ENCODE measurements at regions not wholly inside any gene's neighbourhood (a gene's known extent, or its start where the extent isn't known, plus 50 kb on each side); places are given as distances from the start of the nearest gene placed in this dataset.

GRCh38 chr4:116930329-116930728 lies 155.0 kb downstream of the TRAM1L1 start:
- Histone ChIP-seq H3K4me3 (ENCODE audit: low read length) (no peak overlapping the region), H3K4me1 (ENCODE audit: insufficient read depth, low read length) (no peaks in the 10 kb centered on the region), H3K36me3 (ENCODE audit: insufficient read depth, low read length) (no peaks in the 10 kb centered on the region), H3K27me3 (ENCODE audit: control insufficient read depth in 1 of 2, insufficient read depth in 2 of 2, low read length in 2 of 2) (no peaks in the 10 kb centered on the region), H3K27ac (ENCODE audit: low read depth in 1 of 2, low read length in 2 of 2) (no peak overlapping the region), H3K9me3 (ENCODE audit: control insufficient read depth in 1 of 2, insufficient read depth in 1 of 2, low read length in 2 of 2) (peaks cover 0 to 9% of the 10 kb centered on the region in 2 experiments)
- no peaks in the 10 kb centered on the region for H3K36me3 Mint-ChIP-seq (ENCODE audit: low read depth)
- H3K4me1 Mint-ChIP-seq (ENCODE audit: low read depth): no peaks in the 10 kb centered on the region
- no peak overlapping the region for H3K4me3 Mint-ChIP-seq
- intact Hi-C loops (cut with DNase I, micrococcal nuclease): no loop called here
- no peak overlapping the region for H3K27ac Mint-ChIP-seq
- DNase-seq: no peak
- H3K9me3 Mint-ChIP-seq: peaks cover 3% of the 10 kb centered on the region
- ChIA-PET POLR2A (no interaction called here), CTCF (no interaction called here)
- no peaks in the 10 kb centered on the region for H3K27me3 Mint-ChIP-seq
- TF ChIP-seq CTCF (IDR thresholded peaks at IDR 0.05): no peak
- ATAC-seq (ENCODE audit: poor library complexity): no peak

DNA sequence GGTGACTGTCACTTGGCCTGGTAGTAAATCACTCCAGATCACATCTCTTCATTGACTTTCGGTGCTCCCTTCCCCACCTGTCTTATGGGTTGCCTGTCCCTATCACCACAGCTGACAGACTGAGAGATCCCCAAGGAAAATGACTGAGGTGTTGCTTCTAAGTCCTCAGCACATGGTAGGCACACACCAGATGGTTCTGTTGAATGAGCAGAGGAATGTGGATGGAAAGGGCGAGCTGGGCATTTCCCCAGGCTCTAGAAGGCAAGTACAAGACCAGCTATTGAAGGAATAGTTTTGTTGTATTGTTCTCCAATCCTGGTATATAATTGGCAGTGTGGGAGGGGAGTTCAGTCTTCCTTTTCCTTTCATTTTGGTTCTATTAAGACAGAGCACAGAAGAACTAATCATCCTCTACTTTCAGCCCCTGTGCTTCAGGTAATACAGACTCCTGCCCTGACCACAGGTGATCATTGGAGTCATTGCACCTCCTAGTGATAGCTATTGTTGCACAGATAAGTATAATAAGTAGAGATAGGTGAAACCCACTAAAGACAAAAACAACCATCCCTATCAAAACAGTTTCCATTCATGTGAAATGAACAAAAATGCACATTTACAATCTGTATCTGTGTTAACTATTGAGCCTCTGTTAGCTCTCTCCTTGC lies 158.6 kb downstream of the TRAM1L1 start:
- no peak for DNase-seq
- Mint-ChIP-seq H3K4me3 (no peak overlapping the region), H3K36me3 (ENCODE audit: low read depth) (no peaks in the 10 kb centered on the region), H3K27me3 (peaks cover 5% of the 10 kb centered on the region), H3K4me1 (ENCODE audit: low read depth) (no peaks in the 10 kb centered on the region), H3K9me3 (peaks cover 3% of the 10 kb centered on the region), H3K27ac (no peak overlapping the region)
- Histone ChIP-seq H3K36me3 (ENCODE audit: insufficient read depth, low read length) (no peaks in the 10 kb centered on the region), H3K27ac (ENCODE audit: low read depth in 1 of 2, low read length in 2 of 2) (no peak overlapping the region), H3K27me3 (ENCODE audit: control insufficient read depth in 1 of 2, insufficient read depth in 2 of 2, low read length in 2 of 2) (no peaks in the 10 kb centered on the region), H3K4me1 (ENCODE audit: insufficient read depth, low read length) (no peaks in the 10 kb centered on the region), H3K4me3 (ENCODE audit: low read length) (no peak overlapping the region), H3K9me3 (ENCODE audit: control insufficient read depth in 1 of 2, insufficient read depth in 1 of 2, low read length in 2 of 2) (peaks cover 0 to 9% of the 10 kb centered on the region in 2 experiments)
- ChIA-PET POLR2A (no interaction called here), CTCF (no interaction called here)
- TF ChIP-seq CTCF (IDR thresholded peaks at IDR 0.05): no peak
- no peak for ATAC-seq (ENCODE audit: poor library complexity)
- intact Hi-C loops (cut with DNase I, micrococcal nuclease): no loop called here

DNA sequence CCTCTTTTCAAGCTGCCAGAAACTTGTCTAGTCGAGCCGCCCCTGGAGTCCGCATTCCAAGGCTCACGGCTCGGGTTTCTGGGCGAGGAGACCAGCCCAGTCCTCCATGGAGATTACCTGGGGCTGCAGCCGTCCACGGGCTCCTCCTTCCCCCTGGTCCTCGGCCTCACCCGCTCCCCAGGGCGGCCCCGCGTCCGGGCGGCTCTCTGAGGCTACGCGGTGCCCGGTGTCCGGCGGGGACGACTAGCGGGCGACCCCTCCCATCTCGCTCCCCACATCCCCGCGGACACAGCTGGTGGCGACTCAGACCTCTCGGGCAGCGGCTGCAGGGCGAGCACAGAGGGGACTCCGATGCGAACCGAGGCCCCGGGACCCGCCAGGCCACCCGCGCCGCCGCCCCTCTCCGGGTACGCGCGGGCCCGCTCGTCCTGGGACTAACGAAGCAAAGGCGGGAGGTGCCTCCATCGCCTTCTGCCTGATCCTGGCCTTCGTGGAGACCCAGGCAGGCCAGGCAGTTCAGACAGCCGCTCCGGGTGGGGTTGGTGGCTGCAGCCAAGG lies 159.4 kb downstream of the TRAM1L1 start:
- Mint-ChIP-seq H3K36me3 (ENCODE audit: low read depth) (no peaks in the 10 kb centered on the region), H3K4me1 (ENCODE audit: low read depth) (no peaks in the 10 kb centered on the region), H3K9me3 (peaks cover 2% of the 10 kb centered on the region), H3K27ac (no peak overlapping the region), H3K4me3 (no peak overlapping the region), H3K27me3 (peaks cover 5% of the 10 kb centered on the region)
- Histone ChIP-seq H3K36me3 (ENCODE audit: insufficient read depth, low read length) (no peaks in the 10 kb centered on the region), H3K4me1 (ENCODE audit: insufficient read depth, low read length) (no peaks in the 10 kb centered on the region), H3K4me3 (ENCODE audit: low read length) (no peak overlapping the region), H3K27me3 (ENCODE audit: control insufficient read depth in 1 of 2, insufficient read depth in 2 of 2, low read length in 2 of 2) (no peaks in the 10 kb centered on the region), H3K27ac (ENCODE audit: low read depth in 1 of 2, low read length in 2 of 2) (no peak overlapping the region), H3K9me3 (ENCODE audit: control insufficient read depth in 1 of 2, insufficient read depth in 1 of 2, low read length in 2 of 2) (peaks cover 0 to 9% of the 10 kb centered on the region in 2 experiments)
- intact Hi-C loops (cut with DNase I, micrococcal nuclease): no loop called here
- DNase-seq (no peak), ATAC-seq (ENCODE audit: poor library complexity) (no peak)
- CTCF ChIA-PET: no interaction called here
- no peak for TF ChIP-seq CTCF (IDR thresholded peaks at IDR 0.05)
- POLR2A ChIA-PET: no interaction called here
